GM21737 (cell line): ENCODE measurements at regions not wholly inside any gene's neighbourhood (a gene's known extent, or its start where the extent isn't known, plus 50 kb on each side); places are given as distances from the start of the nearest gene placed in this dataset.

Experiments
- ATAC-seq: cut with Tn5 transposase; IDR thresholded peaks from one replicate; pipeline ENCODE4 v1.9.1; 2021; ENCODE audit warnings: mild to moderate bottlenecking, moderate library complexity; ENCODE audit not compliant: unreplicated experiment

- ATAC-seq, result no peak
Measured at GRCh38 chr12:58356794-58357193, 415.4 kb downstream of the ATP23 start.

DNA sequence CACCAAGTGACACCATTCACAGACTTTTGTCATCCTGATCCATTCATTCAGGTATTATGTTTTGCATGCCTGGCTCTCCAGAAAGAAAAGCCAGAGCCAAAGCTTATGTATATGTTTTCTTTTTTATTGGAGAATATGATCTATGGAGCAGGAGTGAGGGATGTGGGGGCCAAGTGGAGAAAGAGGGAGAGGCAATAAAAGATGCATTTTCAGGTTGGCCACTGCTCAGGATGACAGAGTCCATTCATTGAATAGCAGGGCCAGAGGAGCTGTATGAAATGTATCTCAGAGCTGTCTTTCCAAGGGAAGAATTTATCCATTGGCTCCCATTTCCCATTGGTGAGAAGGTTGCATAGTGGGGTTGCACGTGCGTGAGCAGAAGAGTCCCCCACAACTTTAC lies 416.1 kb downstream of the ATP23 start:
- ATAC-seq, result no peak

DNA sequence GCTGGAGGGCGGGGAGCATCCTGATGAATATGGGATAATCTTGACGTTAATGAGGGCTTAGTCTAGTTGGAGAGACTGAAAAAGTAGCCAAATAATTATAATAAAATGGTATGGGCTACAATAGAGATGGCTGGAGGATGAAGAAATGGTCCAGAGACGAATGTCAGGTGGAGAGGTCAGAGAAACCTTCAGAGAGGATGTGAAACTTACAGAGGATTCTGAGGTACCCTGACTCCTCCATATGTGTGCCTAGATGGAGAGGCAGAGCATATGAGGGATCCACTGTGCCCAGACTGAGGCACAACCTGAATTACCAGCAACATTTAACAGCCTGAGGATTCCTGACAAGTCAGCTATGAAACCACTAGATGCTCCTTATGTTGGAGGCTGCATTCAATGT lies 417.0 kb downstream of the ATP23 start:
- ATAC-seq, result no peak

GRCh38 chr12:58359084-58359483 lies 417.7 kb downstream of the ATP23 start:
- no peak for ATAC-seq

DNA sequence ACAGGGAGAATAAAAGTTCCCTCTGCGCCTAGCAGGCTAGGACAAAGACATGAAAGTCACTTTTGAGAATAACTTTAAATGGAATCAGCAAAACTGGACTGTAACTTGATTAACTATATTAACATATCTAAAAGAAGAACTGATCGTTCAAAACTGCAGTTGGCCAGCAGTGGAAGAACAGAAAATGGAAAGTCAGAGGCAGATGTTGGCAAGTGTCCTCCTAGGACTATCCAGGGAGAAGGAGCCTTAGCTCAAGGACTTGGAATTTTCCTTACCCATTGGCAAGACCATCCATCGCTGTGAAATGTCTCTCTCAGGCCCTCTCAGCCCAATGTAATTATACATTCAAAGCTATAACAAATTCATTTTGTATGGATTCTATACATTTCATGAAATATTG lies 419.7 kb downstream of the ATP23 start:
- no peak for ATAC-seq

- ATAC-seq, result no peak
Measured at GRCh38 chr12:58363971-58364370, 422.6 kb downstream of the ATP23 start.

GRCh38 chr12:58364389-58365086 lies 423.2 kb downstream of the ATP23 start:
- ATAC-seq, result no peak

GRCh38 chr12:58365087-58365390 lies 423.7 kb downstream of the ATP23 start:
- ATAC-seq, result no peak

GRCh38 chr12:58367041-58367440 lies 425.7 kb downstream of the ATP23 start:
- ATAC-seq, result no peak

DNA sequence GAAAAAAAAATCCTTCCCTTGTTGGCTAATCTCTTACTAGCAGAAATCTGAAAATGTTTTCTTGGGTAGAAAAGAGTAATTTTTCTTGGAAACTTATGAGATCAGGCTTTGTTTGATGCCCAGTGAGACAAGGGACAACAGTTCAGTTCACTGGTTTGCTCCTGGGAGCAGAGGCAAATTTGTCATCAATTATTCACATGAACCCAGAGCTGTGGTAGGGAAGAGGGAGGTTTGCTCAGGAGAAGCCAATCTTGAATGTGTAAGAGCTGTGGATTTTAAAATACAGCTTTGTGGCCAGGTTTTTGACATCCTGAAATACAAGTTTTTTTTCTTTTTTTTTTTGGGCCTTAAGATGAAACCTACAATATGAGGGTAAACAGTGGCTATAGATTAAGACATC lies 426.6 kb downstream of the ATP23 start:
- ATAC-seq, result no peak

DNA sequence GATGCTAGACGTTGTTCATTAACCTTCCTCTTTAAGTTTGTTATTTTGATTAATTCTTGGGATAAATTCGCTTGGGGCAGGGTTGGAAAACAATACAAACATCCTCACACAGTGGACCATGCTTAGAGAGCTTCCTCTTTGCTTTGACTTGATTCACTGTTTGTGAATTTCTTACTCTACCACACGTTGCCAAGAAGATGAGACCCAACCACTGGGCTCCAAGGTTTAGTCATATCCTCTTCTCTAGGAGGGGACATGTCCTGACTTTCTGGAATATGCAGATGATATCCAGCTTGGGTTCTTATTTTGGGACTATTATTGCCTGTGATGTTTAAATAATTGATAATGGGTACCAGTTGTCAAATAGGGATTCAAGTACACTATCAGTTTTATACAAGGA lies 428.2 kb downstream of the ATP23 start:
- ATAC-seq, result no peak

DNA sequence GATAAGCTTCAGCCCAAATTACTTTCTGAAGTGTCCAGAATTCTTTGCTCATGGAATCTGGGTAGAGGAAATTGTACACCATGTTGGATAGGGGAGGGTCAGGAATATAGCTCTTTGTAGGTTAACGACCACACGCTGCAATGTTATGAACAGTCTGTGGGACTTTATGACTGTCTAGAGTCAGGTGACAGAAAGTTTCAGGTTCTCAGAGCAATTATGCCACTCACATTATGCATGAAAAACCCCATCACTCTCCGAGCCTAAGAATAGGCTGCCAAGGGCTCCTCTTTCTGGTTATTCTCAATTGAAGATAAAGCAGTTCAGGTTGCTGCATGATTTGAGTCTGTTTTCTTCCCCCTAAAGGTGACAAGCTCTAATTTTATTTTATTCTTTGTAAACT lies 430.9 kb downstream of the ATP23 start:
- peak; percentile 88 for ATAC-seq

DNA sequence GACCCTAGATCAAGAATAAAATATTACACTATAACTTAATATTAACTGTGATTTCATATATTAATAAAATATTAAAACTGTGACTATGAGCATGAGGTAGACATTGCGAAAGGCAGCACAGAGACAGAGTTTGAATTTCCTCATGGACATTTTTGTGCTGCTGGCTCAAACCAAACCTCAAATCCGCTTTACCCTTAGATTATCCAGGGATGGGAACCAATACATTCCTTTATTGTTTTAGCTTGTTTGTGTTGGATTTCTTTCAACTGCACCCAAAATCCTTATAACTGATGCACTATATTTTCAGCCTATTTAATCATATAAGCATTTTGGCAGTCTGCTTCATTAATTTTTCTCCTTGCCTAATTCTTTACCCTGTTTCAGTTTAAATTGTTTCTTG lies 436.7 kb downstream of the ATP23 start:
- no peak for ATAC-seq

DNA sequence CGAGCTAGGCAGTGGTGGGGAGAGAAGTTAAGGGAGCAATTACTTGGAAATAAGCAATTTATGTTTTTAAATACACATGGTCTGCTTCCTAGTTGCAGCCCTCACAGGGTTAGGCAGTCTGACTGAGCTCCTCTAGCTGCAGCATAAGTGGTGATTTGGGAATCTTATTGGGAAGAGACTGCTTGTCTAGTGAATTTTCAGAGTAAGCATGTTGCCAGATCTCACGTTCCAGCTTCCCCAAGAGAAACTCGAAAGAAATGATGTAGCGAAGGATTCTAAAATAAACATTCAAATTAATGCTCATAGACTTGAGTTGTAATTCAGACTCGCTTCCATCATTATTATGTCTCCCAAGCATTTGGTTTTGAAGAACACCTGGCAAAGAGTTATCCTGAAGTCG lies 440.2 kb downstream of the ATP23 start:
- no peak for ATAC-seq

- no peak for ATAC-seq
Measured at GRCh38 chr12:58384196-58384595, 442.8 kb downstream of the ATP23 start.

DNA sequence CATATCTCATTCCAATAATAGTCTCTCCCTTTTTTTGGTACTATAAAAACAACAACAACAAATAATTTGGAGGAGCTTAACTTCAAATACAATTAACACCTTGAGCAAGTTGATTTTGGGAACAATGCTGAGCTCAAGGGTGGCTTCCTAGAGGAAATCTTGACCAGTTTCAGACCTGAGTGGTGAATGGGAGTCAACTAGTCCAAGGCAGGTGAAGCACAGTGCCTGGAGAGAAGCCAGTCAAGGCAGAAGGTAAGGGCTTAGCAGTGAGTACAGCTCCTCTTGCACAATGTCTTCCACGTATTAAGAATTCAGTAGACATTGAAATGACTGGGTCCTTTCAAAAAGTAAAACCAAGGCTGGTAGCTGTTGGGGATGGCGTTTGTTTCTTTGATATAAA lies 444.8 kb downstream of the ATP23 start:
- ATAC-seq, result no peak

DNA sequence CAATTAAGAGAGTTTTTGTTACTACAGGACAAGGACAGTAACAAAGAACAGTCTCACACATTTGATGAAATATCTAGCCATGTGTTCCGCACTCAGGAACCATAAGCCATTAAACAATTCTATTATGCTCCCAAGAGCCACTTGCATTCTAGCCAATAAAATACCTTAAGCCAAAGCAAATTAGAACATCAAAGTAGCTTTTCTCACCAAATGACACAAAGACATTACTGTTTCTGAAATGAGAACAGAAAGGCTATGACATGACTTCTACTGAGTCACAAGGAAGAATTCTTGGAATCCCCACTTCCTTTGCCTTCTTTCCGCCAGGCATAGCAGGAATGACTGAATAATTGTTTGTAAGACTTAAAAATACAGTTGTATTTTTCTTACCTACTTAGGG lies 445.8 kb downstream of the ATP23 start:
- no peak for ATAC-seq

DNA sequence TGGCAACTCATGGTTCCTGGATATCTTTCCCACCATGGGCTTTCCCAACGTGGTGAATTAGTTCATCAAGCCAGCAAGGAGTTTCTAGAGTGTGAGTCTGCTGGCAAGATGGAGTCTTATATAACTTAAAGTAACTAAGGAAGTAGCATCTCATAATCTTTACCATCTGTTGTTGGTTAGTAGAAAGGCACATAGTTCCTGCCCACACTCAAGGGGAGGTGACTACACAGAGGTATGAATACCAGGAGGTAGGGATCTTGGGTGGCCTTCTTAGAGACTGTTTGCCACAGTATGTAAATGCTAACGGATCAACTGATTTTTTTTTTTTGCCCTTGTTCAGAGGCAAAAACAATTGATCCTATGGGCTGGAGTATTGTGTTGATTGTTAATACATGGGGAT lies 446.9 kb downstream of the ATP23 start:
- no peak for ATAC-seq

- no peak for ATAC-seq
Measured at GRCh38 chr12:58393152-58393551, 451.8 kb downstream of the ATP23 start.

- ATAC-seq, result no peak
Measured at GRCh38 chr12:58395056-58395455, 453.7 kb downstream of the ATP23 start.

GRCh38 chr12:58395470-58395869 lies 454.1 kb downstream of the ATP23 start:
- ATAC-seq, result no peak

- no peak for ATAC-seq
Measured at GRCh38 chr12:58396239-58396638, 454.9 kb downstream of the ATP23 start.

- no peak for ATAC-seq
Measured at GRCh38 chr12:58405363-58405762, 464.0 kb downstream of the ATP23 start.

- ATAC-seq, result no peak
Measured at GRCh38 chr12:58408516-58408915, 467.1 kb downstream of the ATP23 start.
